MM.1S (cell line): ENCODE measurements at regions not wholly inside any gene's neighbourhood (a gene's known extent, or its start where the extent isn't known, plus 50 kb on each side); places are given as distances from the start of the nearest gene placed in this dataset.

Experiments
- DNase-seq: peaks from one replicate; pipeline ENCODE4 v3.0.0-alpha.2; 2015
- H2AFZ ChIP-seq: fragments of 300-600 bp; sonication (generic); 2 replicates; pipeline ENCODE4 v1.6.0; 2016; ENCODE audit warnings: antibody characterized with exemption, low read length
- H3F3A ChIP-seq: fragments of 300-600 bp; sonication (generic); 2 replicates; pipeline ENCODE4 v1.6.1; 2016; ENCODE audit warnings: mild to moderate bottlenecking, antibody characterized with exemption, low read length, moderate library complexity, mixed read lengths; ENCODE audit not compliant: insufficient read depth
- H3K27ac ChIP-seq: fragments of 300-600 bp; sonication (generic); 2 replicates; pipeline ENCODE4 v1.5.1; 2016; ENCODE audit warnings: mild to moderate bottlenecking, low read length
- H3K27me3 ChIP-seq: fragments of 300-600 bp; sonication (generic); replicated peaks from 2 replicates; pipeline ENCODE4 v1.6.0; 2016; ENCODE audit warnings: low read length; ENCODE audit not compliant: insufficient read depth
- H3K36me3 ChIP-seq: fragments of 300-600 bp; sonication (generic); replicated peaks from 2 replicates; pipeline ENCODE4 v1.6.1; 2016; ENCODE audit warnings: mild to moderate bottlenecking, low read length, mixed read lengths; ENCODE audit not compliant: insufficient read depth
- H3K4me1 ChIP-seq: fragments of 300-600 bp; sonication (generic); 2 replicates; pipeline ENCODE4 v1.6.1; 2016; ENCODE audit warnings: low read length, mixed read lengths
- H3K4me2 ChIP-seq: fragments of 300-600 bp; sonication (generic); 2 replicates; pipeline ENCODE4 v1.6.0; 2016; ENCODE audit warnings: low read depth, low read length
- H3K4me3 ChIP-seq: fragments of 300-600 bp; sonication (generic); 2 replicates; pipeline ENCODE4 v1.5.1; 2016; ENCODE audit warnings: low read length, mixed read lengths
- H3K79me2 ChIP-seq: fragments of 300-600 bp; sonication (generic); 2 replicates; pipeline ENCODE4 v1.6.1; 2016; ENCODE audit warnings: mixed run types, low read length, mixed read lengths
- H3K9ac ChIP-seq: fragments of 300-600 bp; sonication (generic); 2 replicates; pipeline ENCODE4 v1.6.1; 2016; ENCODE audit warnings: low read length, mixed read lengths
- H3K9me2 ChIP-seq: fragments of 300-600 bp; sonication (generic); replicated peaks from 2 replicates; pipeline ENCODE4 v1.6.1; 2016; ENCODE audit warnings: mild to moderate bottlenecking, low read length, mixed read lengths; ENCODE audit not compliant: insufficient read depth
- H3K9me3 ChIP-seq: fragments of 300-600 bp; sonication (generic); replicated peaks from 2 replicates; pipeline ENCODE4 v1.6.1; 2016; ENCODE audit warnings: mild to moderate bottlenecking, low read length, mixed read lengths; ENCODE audit not compliant: insufficient read depth
- H4K20me1 ChIP-seq: fragments of 300-600 bp; sonication (generic); 2 replicates; pipeline ENCODE4 v1.6.1; 2016; ENCODE audit warnings: mild to moderate bottlenecking, low read length, moderate library complexity, mixed read lengths; ENCODE audit not compliant: insufficient read depth
- CTCF ChIP-seq: fragments of 300-600 bp; sonication (generic); IDR thresholded peaks from 2 replicates; pipeline ENCODE4 v1.5.1; 2016; ENCODE audit warnings: antibody characterized with exemption, low read length, mixed read lengths
- EZH2 ChIP-seq: fragments of 300-600 bp; sonication (generic); optimal IDR thresholded peaks from 2 replicates; pipeline ENCODE3; 2017; ENCODE audit warnings: low read depth, mild to moderate bottlenecking, antibody characterized with exemption, low read length, mixed read lengths
- EZH2phosphoT487 ChIP-seq: fragments of 300-600 bp; sonication (generic); IDR thresholded peaks from 2 replicates; pipeline ENCODE4 v1.6.1; 2018; ENCODE audit warnings: antibody characterized with exemption, low read length

- no peaks in the 10 kb centered on the region for H3K4me1 ChIP-seq
- H3K79me2 ChIP-seq, result no peaks in the 10 kb centered on the region
- no peaks in the 10 kb centered on the region for H3K36me3 ChIP-seq
- no peaks in the 10 kb centered on the region for H4K20me1 ChIP-seq
- no peak overlapping the region for H3K27ac ChIP-seq
- no peak for DNase-seq
- TF ChIP-seq EZH2 (no peak), CTCF (no peak)
- H3K27me3 ChIP-seq, result no peaks in the 10 kb centered on the region
- H3K9me2 ChIP-seq, result no peaks in the 10 kb centered on the region
- H3K9me3 ChIP-seq, result no peaks in the 10 kb centered on the region
- H3K4me2 ChIP-seq, result no peak overlapping the region
- no peak overlapping the region for H3K9ac ChIP-seq
- H3F3A ChIP-seq, result no peaks in the 10 kb centered on the region
- H2AFZ ChIP-seq, result no peak overlapping the region
- H3K4me3 ChIP-seq, result no peak overlapping the region
Observed at GRCh38 chr2:123200035-123200434, 825.1 kb upstream of the CNTNAP5 start.

DNA sequence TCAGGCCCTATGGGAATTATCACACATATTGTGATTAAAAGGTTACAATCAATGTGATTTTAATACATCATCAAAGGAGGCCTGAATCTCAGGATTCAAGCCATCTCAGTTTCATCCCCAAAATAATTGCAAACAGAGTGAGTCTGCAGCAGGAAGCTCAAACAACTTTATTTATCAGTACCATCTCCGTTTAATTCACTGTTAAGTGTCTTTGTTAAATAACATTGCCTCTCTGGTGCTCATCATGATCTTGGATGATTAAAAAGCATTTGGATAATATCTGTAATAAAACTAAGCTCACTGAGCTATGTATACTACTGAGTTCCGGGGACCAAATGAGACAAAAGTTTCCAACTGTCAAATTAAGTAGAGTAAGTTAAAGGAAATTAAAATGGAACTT is 817.8 kb upstream of the CNTNAP5 start:
- Histone ChIP-seq H3K36me3 (no peaks in the 10 kb centered on the region), H3K9me3 (no peaks in the 10 kb centered on the region), H3K4me1 (no peaks in the 10 kb centered on the region), H3K9me2 (no peaks in the 10 kb centered on the region), H3F3A (no peaks in the 10 kb centered on the region), H3K27ac (no peak overlapping the region), H3K27me3 (no peaks in the 10 kb centered on the region), H4K20me1 (no peaks in the 10 kb centered on the region), H3K4me2 (no peak overlapping the region), H3K79me2 (no peaks in the 10 kb centered on the region), H3K4me3 (no peak overlapping the region), H3K9ac (no peak overlapping the region), H2AFZ (no peak overlapping the region)
- TF ChIP-seq EZH2phosphoT487, result no peak
- no peak for TF ChIP-seq EZH2
- no peak for TF ChIP-seq CTCF
- DNase-seq, result no peak

GRCh38 chr2:123209202-123209601 is 815.9 kb upstream of the CNTNAP5 start:
- H3F3A ChIP-seq, result no peaks in the 10 kb centered on the region
- no peak overlapping the region for H2AFZ ChIP-seq
- no peaks in the 10 kb centered on the region for H3K27me3 ChIP-seq
- no peaks in the 10 kb centered on the region for H3K9me2 ChIP-seq
- no peak for DNase-seq
- no peaks in the 10 kb centered on the region for H3K36me3 ChIP-seq
- no peak overlapping the region for H3K4me3 ChIP-seq
- H3K4me2 ChIP-seq, result no peak overlapping the region
- no peak overlapping the region for H3K9ac ChIP-seq
- H3K4me1 ChIP-seq, result no peaks in the 10 kb centered on the region
- H3K79me2 ChIP-seq, result no peaks in the 10 kb centered on the region
- TF ChIP-seq CTCF, result no peak
- no peak for TF ChIP-seq EZH2phosphoT487
- TF ChIP-seq EZH2, result no peak
- no peaks in the 10 kb centered on the region for H4K20me1 ChIP-seq
- H3K9me3 ChIP-seq, result no peaks in the 10 kb centered on the region
- H3K27ac ChIP-seq, result no peak overlapping the region
